Astrocyte of the cerebellum (primary cell): ENCODE measurements at regions not wholly inside any gene's neighbourhood (a gene's known extent, or its start where the extent isn't known, plus 50 kb on each side); places are given as distances from the start of the nearest gene placed in this dataset.
"Not testable (repeated sequence)": the region's sequence is repeated elsewhere in the genome, so short reads cannot be mapped to it uniquely, and the experiment has no call there.

Experiments used
- DNase-seq: peaks from one replicate; pipeline ENCODE4 v3.0.0-alpha.2; 2011; ENCODE audit warnings: low read depth
- H3K4me3 ChIP-seq: 2 replicates; pipeline ENCODE4 v1.5.1; 2011; ENCODE audit warnings: mild to moderate bottlenecking, low read depth, low read length, moderate library complexity
- in situ Hi-C: cut with HindIII; loops from 2 replicates; pipeline ENCODE4 v1.10.0; 2017; ENCODE audit warnings: low sequenced_read_pairs
- TF ChIP-seq, protein P1 (sequence below): IDR thresholded peaks from 2 replicates; pipeline ENCODE4 v1.5.1; 2012; ENCODE audit warnings: low read length, low read depth, moderate library complexity, mild to moderate bottlenecking; ENCODE audit errors: missing control alignments

DNA sequence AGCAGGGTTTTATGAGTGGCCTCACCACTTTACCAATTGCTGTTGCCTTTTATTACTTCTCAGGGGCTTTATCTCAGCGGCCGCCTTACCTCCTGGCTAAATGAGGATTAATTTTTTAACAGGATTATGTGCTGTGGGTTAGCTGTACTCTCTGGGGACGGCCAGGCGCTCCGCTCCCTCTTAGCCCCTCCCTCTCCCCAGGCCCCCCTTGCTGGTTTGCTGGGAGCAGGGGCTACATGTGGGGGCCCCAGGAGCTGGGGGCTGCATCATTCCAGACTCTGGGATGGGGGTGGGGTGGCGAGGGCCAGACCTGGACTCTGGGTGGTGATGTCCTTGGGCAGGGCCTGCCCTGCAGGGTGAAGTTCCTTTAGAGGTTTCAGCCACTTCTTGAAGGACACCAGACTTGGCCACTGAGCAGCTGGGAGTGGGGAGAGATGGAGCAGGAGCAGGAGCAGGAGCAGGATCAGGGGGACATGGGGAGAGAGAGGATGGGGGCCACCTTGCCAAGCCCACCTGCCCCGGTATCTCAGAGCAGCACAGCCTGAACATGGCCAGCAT lies 196.1 kb downstream of the GOLGA6L6 start:
- TF ChIP-seq, protein P1, sequence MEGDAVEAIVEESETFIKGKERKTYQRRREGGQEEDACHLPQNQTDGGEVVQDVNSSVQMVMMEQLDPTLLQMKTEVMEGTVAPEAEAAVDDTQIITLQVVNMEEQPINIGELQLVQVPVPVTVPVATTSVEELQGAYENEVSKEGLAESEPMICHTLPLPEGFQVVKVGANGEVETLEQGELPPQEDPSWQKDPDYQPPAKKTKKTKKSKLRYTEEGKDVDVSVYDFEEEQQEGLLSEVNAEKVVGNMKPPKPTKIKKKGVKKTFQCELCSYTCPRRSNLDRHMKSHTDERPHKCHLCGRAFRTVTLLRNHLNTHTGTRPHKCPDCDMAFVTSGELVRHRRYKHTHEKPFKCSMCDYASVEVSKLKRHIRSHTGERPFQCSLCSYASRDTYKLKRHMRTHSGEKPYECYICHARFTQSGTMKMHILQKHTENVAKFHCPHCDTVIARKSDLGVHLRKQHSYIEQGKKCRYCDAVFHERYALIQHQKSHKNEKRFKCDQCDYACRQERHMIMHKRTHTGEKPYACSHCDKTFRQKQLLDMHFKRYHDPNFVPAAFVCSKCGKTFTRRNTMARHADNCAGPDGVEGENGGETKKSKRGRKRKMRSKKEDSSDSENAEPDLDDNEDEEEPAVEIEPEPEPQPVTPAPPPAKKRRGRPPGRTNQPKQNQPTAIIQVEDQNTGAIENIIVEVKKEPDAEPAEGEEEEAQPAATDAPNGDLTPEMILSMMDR, result no peak
- DNase-seq, result no peak
- no peak overlapping the region for H3K4me3 ChIP-seq
- in situ Hi-C loops, result no loop called here

DNA sequence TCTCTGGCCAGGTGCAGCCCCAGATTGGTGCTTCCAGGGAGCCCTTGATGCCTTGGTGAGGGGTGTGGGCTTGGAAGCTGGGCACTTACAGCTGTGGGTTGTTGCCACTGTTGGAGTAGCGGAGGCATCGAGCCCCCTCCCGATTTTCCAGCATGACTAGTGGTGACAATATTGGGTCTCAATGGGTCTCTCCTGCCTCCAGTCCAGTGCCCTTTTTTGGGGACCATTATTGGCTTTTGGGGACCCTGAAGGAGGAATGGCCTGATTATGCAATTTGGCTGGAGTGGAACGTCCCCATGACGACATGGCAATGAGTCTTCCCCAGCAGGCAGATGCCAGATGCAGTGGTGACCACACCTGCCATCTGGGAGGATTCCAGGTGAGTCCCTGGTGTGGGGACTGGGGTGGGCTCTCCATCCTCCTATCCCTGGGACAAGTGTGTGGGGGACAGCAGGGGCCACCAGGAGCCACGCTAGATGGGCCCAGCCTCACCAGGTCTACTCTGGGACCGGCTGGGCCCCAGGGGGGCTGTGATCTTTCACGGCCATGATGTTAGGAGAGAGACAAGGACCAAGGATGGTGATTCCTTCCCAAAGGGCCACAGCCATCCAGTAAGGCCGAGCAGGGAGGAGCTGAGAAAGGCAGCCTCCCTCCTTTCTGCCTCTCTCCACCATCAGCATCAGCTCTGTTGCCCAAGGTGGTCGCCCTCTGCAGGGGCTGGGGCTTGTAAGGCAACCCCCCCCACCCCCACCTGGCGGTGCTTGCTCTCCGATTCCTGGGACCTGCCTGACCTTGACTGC lies 196.8 kb downstream of the GOLGA6L6 start:
- no peak overlapping the region for H3K4me3 ChIP-seq
- in situ Hi-C loops, result no loop called here
- DNase-seq, result no peak
- TF ChIP-seq, protein P1, result no peak

DNA sequence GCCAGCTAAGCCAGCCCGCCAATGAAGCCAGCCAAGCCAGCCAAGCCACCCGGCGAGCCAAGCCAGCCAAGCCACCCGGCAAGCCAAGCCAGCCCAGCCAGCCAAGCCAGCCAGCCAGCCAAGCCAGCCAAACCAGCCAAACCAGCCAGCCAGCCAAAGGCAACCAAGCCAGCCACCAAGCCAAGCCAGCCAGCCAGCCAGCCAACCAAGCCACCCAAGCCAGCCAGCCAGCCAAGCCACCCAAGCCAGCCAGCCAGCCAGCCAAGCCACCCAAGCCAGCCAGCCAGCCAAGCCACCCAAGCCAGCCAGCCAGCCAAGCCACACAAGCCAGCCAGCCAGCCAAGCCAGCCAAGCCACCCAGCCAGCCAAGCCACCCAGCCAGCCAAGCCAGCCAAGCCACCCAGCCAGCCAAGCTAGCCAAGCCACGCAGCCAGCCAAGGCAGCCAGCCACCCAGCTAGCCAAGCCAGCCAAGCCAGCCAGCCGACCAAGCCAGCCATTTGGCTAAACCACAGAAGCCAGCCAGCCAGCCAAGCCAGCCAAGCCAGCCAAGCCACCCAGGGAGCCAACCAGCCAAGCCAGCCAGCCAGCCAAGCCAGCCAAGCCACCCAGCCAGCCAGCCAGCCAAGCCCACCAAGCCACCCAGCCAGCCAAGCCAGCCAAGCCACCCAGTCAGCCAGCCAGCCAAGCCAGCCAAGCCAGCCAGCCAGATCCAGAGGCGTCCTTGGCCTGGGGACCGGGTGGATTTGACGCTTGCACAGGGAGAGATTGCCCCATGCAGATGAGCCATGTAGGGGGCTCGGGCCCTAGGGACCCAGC lies 198.0 kb downstream of the GOLGA6L6 start:
- DNase-seq, in situ Hi-C loops, H3K4me3 ChIP-seq: not testable (repeated sequence)

DNA sequence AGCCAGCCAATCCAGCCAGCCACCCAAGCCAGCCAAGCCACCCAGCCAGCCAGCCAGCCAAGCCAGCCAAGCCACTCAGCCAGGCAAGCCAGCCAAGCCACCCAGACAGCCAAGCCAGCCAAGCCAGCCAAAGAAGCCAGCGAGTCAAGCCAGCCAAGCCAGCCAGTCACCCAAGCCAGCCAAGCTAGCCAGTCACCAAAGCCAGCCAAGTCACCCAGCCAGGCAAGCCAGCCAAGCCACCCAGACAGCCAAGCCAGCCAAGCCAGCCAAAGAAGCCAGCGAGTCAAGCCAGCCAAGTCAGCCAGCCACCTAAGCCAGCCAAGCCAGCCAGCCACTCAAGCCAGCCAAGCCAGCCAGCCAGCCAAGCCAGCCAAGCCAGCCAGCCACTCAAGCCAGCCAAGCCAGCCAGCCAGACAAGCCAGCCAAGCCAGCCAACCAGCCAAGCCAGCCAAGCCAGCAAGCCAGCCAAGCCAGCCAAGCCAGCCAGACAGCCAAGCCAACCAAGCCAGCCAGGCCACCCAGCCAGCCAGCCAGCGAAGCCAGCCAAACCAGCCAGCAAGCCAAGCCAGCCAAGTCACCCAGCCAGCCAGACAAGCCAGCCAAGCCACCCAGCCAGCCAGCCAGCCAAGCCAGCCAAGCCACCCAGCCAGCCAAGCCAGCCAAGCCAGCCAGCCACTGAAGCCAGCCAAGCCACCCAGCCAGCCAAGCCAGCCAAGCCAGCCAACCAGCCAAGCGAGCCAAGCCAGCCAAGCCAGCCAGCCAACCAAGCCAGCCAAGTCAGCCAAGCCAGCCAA lies 198.8 kb downstream of the GOLGA6L6 start:
- in situ Hi-C loops, H3K4me3 ChIP-seq, DNase-seq: not testable (repeated sequence)

DNA sequence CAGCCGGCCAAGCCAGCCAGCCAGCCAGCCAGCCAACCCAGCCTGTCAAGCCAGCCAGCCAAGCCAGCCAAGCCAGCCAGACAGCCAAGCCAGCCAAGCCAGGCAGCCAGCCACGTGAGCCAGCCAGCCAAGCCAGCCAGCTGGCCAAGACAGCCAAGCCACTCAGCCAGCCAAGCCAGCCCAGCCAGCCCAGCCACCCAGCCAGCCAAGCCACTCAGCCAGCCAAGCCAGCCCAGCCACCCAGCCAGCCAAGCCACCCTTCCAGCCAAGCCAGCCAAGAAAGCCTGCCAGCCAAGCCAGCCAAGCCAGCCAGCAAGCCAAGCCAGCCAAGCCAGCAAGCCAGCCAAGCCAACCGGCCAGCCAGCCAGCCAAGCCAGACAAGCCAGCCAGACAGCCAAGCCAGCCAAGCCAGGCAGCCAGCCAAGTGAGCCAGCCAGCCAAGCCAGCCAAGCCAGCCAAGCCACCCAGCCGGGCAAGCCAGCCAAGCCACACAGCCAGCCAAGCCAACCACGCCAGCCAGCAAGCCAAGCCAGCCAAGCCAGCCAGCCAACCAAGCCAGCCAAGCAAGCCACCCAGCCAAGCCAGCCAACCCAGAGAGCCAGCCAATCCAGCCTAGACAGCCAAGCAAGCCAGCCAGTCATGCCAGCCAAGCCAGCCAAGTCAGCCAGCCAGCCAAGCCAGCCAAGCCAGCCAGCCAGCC lies 199.5 kb downstream of the GOLGA6L6 start:
- no peak for DNase-seq
- no peak overlapping the region for H3K4me3 ChIP-seq
- TF ChIP-seq, protein P1, result no peak
- in situ Hi-C loops, result no loop called here

DNA sequence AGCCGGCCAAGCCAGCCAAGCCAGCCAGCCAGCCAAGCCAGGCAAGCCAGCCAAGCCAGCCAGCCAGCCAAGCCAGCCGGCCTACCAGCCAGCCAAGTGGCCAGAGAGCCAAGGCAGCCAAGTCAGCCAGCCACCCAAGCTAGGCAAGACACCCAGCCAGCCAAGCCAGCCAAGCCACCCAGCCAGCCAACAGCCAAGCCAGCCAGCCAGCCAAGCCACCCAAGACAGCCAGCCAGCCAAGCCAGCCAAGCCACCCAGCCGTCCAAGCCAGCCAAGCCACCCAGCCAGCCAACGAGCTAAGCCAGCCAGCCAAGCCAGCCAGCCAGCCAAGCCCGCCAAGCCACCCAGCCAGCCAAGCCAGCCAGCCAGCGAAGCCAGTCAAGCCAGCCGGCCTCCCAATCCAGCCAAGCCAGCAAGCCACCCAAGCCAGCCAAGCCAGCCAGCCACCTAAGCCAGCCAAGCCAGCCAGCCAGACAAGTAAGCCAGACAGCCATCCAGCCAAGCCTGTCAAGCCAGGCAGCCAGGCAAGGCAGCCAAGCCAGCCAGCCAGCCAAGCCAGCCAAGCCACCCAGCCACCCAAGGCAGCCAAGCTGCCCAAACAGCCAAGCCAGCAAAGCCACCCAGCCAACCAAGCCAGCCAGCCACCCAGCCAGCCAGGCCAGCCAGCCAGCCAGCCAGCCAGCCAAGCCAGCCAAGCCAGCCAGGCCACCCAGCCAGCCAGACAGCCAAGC lies 200.5 kb downstream of the GOLGA6L6 start:
- in situ Hi-C loops, result no loop called here
- H3K4me3 ChIP-seq, result no peak overlapping the region
- TF ChIP-seq, protein P1, result no peak
- DNase-seq, result no peak
